OCI-LY1 (cell line): ENCODE measurements at regions not wholly inside any gene's neighbourhood (a gene's known extent, or its start where the extent isn't known, plus 50 kb on each side); places are given as distances from the start of the nearest gene placed in this dataset.

Experiments
- EZH2 ChIP-seq: fragments of 200-600 bp; sonication (generic), shearing (Covaris generic); IDR thresholded peaks from 2 replicates; pipeline ENCODE4 v1.8.0; 2017; ENCODE audit warnings: borderline replicate concordance, mixed run types, mild to moderate bottlenecking, antibody characterized with exemption, low read length, moderate library complexity, mixed read lengths
- TF ChIP-seq, protein P1 (sequence below): fragments of 200-600 bp; sonication (generic), shearing (Covaris generic); IDR thresholded peaks from 2 replicates; pipeline ENCODE4 v1.5.1; 2017; ENCODE audit warnings: mild to moderate bottlenecking, antibody characterized with exemption, low read length, moderate library complexity, mixed read lengths

DNA sequence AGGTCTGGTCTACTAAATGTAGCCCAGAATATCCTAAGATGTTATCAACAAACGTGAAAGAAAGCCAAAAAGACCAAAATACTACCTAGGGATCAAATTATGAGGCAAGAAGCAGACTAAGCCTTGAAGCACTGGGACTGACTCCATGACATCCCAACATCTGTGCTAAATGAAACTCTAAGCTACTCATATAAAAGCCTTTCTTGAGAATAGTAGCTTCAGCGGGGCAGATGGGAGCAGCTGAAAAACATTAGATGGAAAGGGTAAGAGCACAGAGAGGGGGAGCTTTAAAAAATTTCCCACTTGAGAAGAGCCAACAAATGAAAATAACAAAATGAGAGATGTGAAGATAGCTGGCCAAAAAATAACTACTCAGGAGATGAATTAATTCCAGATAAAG is 81.7 kb downstream of the MAD2L1 start:
- TF ChIP-seq, protein P1, sequence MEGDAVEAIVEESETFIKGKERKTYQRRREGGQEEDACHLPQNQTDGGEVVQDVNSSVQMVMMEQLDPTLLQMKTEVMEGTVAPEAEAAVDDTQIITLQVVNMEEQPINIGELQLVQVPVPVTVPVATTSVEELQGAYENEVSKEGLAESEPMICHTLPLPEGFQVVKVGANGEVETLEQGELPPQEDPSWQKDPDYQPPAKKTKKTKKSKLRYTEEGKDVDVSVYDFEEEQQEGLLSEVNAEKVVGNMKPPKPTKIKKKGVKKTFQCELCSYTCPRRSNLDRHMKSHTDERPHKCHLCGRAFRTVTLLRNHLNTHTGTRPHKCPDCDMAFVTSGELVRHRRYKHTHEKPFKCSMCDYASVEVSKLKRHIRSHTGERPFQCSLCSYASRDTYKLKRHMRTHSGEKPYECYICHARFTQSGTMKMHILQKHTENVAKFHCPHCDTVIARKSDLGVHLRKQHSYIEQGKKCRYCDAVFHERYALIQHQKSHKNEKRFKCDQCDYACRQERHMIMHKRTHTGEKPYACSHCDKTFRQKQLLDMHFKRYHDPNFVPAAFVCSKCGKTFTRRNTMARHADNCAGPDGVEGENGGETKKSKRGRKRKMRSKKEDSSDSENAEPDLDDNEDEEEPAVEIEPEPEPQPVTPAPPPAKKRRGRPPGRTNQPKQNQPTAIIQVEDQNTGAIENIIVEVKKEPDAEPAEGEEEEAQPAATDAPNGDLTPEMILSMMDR = no peak
- no peak for TF ChIP-seq EZH2
